ENCODE measurements at regions not wholly inside any gene's neighbourhood (a gene's known extent, or its start where the extent isn't known, plus 50 kb on each side); places are given as distances from the start of the nearest gene placed in this dataset.

DNA sequence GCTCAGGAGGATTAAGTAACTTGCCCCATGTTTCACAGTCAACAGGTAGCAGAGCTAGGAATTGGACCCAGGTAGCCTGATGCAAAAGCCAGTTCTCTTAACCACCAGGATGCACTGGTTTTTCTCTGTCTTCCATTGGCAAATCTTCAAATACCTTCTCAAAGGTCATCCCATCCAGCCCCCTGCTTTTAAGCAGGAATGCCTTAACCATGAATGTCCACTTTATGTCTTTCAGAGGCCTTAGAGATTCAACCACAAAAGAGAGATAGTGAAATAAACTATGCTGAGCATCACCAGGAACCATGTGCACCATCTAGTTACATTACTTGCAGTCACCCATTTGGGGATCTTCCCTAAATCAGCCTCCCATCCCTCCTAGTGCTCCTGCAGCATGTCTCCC lies 94.3 kb downstream of the C17orf67 start:
- DNase-seq = no peak

DNA sequence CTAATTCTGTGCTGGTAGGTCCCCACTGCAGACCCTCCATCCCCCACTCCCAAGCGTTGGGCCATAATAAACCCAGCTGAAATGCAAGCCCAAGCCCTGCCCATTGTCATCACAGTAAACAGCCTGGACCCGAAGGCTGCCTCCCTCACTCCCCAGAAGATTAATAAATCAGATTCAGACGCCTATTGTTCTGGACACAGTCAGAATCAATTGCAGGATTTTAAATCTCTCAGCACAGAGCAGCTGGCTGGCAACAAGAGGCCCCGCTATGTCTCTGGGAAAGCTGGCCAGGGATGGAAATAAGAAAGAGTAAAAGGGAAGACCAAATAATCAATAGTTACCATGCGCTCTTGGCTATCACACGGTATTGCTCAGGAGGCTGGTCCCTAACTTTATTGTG lies 93.9 kb downstream of the C17orf67 start:
- DNase-seq = no peak

DNA sequence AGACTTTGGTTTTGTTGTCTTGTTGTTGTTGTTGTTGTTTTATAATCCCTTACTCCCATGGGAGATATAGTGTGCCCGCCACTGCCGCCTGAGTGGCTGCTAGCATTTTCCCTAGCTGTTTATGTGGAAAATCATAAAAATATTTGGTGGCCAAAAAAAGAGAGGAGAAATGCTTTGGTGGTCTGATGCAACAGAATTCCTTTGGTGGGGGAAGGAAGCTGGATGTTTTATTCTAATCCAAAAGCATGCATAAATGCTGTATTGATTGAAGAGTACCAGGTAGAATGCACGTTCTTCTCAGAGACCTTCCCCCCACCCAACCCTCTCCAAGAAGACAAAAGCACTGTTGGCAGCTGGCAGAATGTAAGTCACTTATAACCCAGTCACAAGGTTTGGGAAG lies 93.2 kb downstream of the C17orf67 start:
- no peak for DNase-seq
